ENCODE measurements at regions not wholly inside any gene's neighbourhood (a gene's known extent, or its start where the extent isn't known, plus 50 kb on each side); places are given as distances from the start of the nearest gene placed in this dataset.

GRCh38 chr6:163725008-163725941 lies 310.8 kb downstream of the QKI start:
- TF ChIP-seq CTCF (IDR thresholded peaks at IDR 0.05) (no peak), EP300 (IDR thresholded peaks at IDR 0.05; ENCODE audit: low read depth) (no peak), POLR2AphosphoS5 (IDR thresholded peaks at IDR 0.05) (no peak)
